ENCODE measurements at regions not wholly inside any gene's neighbourhood (a gene's known extent, or its start where the extent isn't known, plus 50 kb on each side); places are given as distances from the start of the nearest gene placed in this dataset.

DNA sequence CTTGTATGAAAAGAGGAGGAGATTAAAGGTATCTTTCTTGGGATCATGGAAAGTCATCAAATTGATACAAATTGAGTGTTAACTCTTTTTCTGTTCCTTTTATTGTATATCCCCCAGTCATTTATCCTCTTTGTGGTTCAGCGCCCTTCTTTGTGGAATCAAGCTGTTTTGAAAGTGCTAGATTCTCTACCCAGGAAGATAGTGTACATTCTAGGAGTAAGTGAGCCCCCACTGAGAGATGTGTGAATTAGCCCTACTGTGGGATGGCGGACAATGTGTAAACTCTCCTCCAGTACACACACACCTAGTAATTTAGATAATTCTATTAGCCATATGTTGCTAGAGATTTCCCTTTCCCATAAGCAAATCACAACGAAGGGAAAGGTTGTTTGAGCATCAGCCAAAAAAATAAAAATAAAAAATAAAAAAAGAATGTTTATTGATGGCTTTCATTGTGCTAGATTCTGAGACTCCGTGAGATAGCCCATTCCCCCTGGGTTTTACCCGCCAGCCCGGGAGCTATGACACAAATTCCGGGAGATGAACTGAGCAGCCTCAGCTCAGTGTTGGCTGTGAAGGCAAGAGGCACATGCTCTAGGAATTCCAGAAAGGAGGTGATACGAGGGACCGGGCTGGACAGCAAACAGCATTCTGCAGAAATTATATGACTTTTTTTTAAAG lies 378.4 kb upstream of the RUNX1 start:
- DNase-seq: no peak
- Histone ChIP-seq H4K20me1 (ENCODE audit: insufficient read depth, low read length) (no peaks in the 10 kb centered on the region), H3K4me3 (ENCODE audit: low read length) (no peak overlapping the region), H3K27ac (ENCODE audit: low read length) (no peak overlapping the region), H3K9ac (ENCODE audit: low read length) (no peak overlapping the region), H3F3A (ENCODE audit: insufficient read depth, low read length) (no peaks in the 10 kb centered on the region), H3K4me1 (ENCODE audit: low read length) (no peaks in the 10 kb centered on the region), H3K79me2 (ENCODE audit: low read length) (no peaks in the 10 kb centered on the region), H3K9me3 (replicated peaks; ENCODE audit: insufficient read depth, low read length) (no peaks in the 10 kb centered on the region), H3K36me3 (replicated peaks; ENCODE audit: insufficient read depth, low read length) (no peaks in the 10 kb centered on the region), H3K9me2 (replicated peaks; ENCODE audit: insufficient read depth, low read length) (no peaks in the 10 kb centered on the region), H2AFZ (ENCODE audit: low read length) (no peak overlapping the region), H3K4me2 (ENCODE audit: low read depth, low read length) (no peak overlapping the region), H3K27me3 (replicated peaks; ENCODE audit: insufficient read depth, low read length) (no peaks in the 10 kb centered on the region)
- TF ChIP-seq, protein P1, sequence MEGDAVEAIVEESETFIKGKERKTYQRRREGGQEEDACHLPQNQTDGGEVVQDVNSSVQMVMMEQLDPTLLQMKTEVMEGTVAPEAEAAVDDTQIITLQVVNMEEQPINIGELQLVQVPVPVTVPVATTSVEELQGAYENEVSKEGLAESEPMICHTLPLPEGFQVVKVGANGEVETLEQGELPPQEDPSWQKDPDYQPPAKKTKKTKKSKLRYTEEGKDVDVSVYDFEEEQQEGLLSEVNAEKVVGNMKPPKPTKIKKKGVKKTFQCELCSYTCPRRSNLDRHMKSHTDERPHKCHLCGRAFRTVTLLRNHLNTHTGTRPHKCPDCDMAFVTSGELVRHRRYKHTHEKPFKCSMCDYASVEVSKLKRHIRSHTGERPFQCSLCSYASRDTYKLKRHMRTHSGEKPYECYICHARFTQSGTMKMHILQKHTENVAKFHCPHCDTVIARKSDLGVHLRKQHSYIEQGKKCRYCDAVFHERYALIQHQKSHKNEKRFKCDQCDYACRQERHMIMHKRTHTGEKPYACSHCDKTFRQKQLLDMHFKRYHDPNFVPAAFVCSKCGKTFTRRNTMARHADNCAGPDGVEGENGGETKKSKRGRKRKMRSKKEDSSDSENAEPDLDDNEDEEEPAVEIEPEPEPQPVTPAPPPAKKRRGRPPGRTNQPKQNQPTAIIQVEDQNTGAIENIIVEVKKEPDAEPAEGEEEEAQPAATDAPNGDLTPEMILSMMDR (IDR thresholded peaks at IDR 0.05; ENCODE audit: low read length): no peak
- no peak for TF ChIP-seq EZH2 (optimal IDR thresholded peaks at IDR 0.05; ENCODE audit: low read depth, low read length)
- TF ChIP-seq EZH2phosphoT487 (IDR thresholded peaks at IDR 0.05; ENCODE audit: low read length): no peak

GRCh38 chr21:35426897-35427296 lies 377.8 kb upstream of the RUNX1 start:
- Histone ChIP-seq H3K36me3 (replicated peaks; ENCODE audit: insufficient read depth, low read length) (no peaks in the 10 kb centered on the region), H3K79me2 (ENCODE audit: low read length) (no peaks in the 10 kb centered on the region), H3K27me3 (replicated peaks; ENCODE audit: insufficient read depth, low read length) (no peaks in the 10 kb centered on the region), H3F3A (ENCODE audit: insufficient read depth, low read length) (no peaks in the 10 kb centered on the region), H3K9ac (ENCODE audit: low read length) (no peak overlapping the region), H3K9me3 (replicated peaks; ENCODE audit: insufficient read depth, low read length) (no peaks in the 10 kb centered on the region), H3K4me2 (ENCODE audit: low read depth, low read length) (no peak overlapping the region), H3K4me1 (ENCODE audit: low read length) (no peaks in the 10 kb centered on the region), H3K4me3 (ENCODE audit: low read length) (no peak overlapping the region), H3K9me2 (replicated peaks; ENCODE audit: insufficient read depth, low read length) (no peaks in the 10 kb centered on the region), H4K20me1 (ENCODE audit: insufficient read depth, low read length) (no peaks in the 10 kb centered on the region), H3K27ac (ENCODE audit: low read length) (no peak overlapping the region), H2AFZ (ENCODE audit: low read length) (no peak overlapping the region)
- DNase-seq: no peak
- TF ChIP-seq, protein P1 (IDR thresholded peaks at IDR 0.05; ENCODE audit: low read length): no peak
- no peak for TF ChIP-seq EZH2 (optimal IDR thresholded peaks at IDR 0.05; ENCODE audit: low read depth, low read length)
- TF ChIP-seq EZH2phosphoT487 (IDR thresholded peaks at IDR 0.05; ENCODE audit: low read length): no peak

DNA sequence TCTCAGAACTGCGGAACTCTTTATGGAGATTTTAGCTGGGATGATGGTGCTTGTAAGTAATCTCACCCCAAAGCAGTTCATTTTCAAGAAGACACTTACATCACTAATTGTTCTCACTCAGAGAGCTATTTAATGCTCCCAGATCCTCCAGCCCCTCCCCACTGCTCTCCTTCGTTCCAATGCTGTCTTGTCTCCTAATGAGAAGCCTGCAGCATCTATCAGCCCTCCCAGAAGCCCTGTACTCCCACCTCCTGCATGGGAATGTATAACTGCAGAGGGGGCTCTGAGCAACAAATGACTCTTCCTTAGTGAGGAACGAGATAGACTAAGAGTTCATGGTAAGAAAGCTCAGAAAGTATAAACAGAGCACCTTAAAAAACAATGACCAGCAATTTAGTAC lies 377.4 kb upstream of the RUNX1 start:
- H3K36me3 ChIP-seq (replicated peaks; ENCODE audit: insufficient read depth, low read length): no peaks in the 10 kb centered on the region
- no peaks in the 10 kb centered on the region for H3K79me2 ChIP-seq (ENCODE audit: low read length)
- H3K4me1 ChIP-seq (ENCODE audit: low read length): no peaks in the 10 kb centered on the region
- no peaks in the 10 kb centered on the region for H4K20me1 ChIP-seq (ENCODE audit: insufficient read depth, low read length)
- DNase-seq: no peak
- no peak overlapping the region for H3K27ac ChIP-seq (ENCODE audit: low read length)
- no peaks in the 10 kb centered on the region for H3K9me3 ChIP-seq (replicated peaks; ENCODE audit: insufficient read depth, low read length)
- no peaks in the 10 kb centered on the region for H3K9me2 ChIP-seq (replicated peaks; ENCODE audit: insufficient read depth, low read length)
- H3K4me3 ChIP-seq (ENCODE audit: low read length): no peak overlapping the region
- no peak overlapping the region for H3K4me2 ChIP-seq (ENCODE audit: low read depth, low read length)
- no peaks in the 10 kb centered on the region for H3F3A ChIP-seq (ENCODE audit: insufficient read depth, low read length)
- H3K27me3 ChIP-seq (replicated peaks; ENCODE audit: insufficient read depth, low read length): no peaks in the 10 kb centered on the region
- TF ChIP-seq, protein P1 (IDR thresholded peaks at IDR 0.05; ENCODE audit: low read length): no peak
- TF ChIP-seq EZH2 (optimal IDR thresholded peaks at IDR 0.05; ENCODE audit: low read depth, low read length): no peak
- H3K9ac ChIP-seq (ENCODE audit: low read length): no peak overlapping the region
- no peak overlapping the region for H2AFZ ChIP-seq (ENCODE audit: low read length)
